Gastrocnemius medialis (tissue), 4 donors: ENCODE measurements at regions not wholly inside any gene's neighbourhood (a gene's known extent, or its start where the extent isn't known, plus 50 kb on each side); places are given as distances from the start of the nearest gene placed in this dataset.

ENCODE experiments used
- CTCF ChIP-seq, 5 experiments: fragments of 450-650 bp in 3 of 5; fragments of 200-600 bp in 2 of 5; sonication (generic) in 2 of 5; IDR thresholded peaks in 4 of 5; conservative IDR thresholded peaks in 1 of 5; 1 replicate in 4 of 5; 2 replicates in 1 of 5; pipeline ENCODE4 v1.5.1; 2016 to 2019; ENCODE audit warnings: antibody characterized with exemption in 5 of 5, mild to moderate bottlenecking in 3 of 5, moderate library complexity in 3 of 5
- POLR2A ChIP-seq, 2 donors: fragments of 450-650 bp; IDR thresholded peaks; one replicate each; pipeline ENCODE4 v1.6.1; 2017; ENCODE audit warnings: antibody characterized with exemption in 2 of 2, mild to moderate bottlenecking in 2 of 2, moderate library complexity in 2 of 2

- no peak for TF ChIP-seq CTCF (IDR thresholded peaks at IDR 0.05 in 4 of 5, conservative IDR thresholded peaks at IDR 0.05 in 1 of 5)
- TF ChIP-seq POLR2A (IDR thresholded peaks at IDR 0.05) = no peak
These were observed 104.2 kb upstream of the PUDP start for GRCh38 chrX:7252013-7252610.
